ENCODE measurements at regions not wholly inside any gene's neighbourhood (a gene's known extent, or its start where the extent isn't known, plus 50 kb on each side); places are given as distances from the start of the nearest gene placed in this dataset.

- TF ChIP-seq YY1 (IDR thresholded peaks at IDR 0.05; ENCODE audit: insufficient read depth, insufficient read length) = no peak
- TF ChIP-seq SUZ12 (IDR thresholded peaks at IDR 0.05; ENCODE audit: extremely low read depth, insufficient read depth, insufficient read length) = no peak
- no peak for TF ChIP-seq ZNF274 (IDR thresholded peaks at IDR 0.05; ENCODE audit: low read depth, low read length)
Measured at GRCh38 chr9:126023962-126024361, 276.8 kb downstream of the PBX3 start.

Measured in NT2/D1 (cell line).